Mesendoderm (in vitro differentiated cells): ENCODE measurements at regions not wholly inside any gene's neighbourhood (a gene's known extent, or its start where the extent isn't known, plus 50 kb on each side); places are given as distances from the start of the nearest gene placed in this dataset.

Experiments used
- DNase-seq: peaks from one replicate; pipeline ENCODE4 v3.0.0; 2013
- H2AK5ac ChIP-seq: 2 replicates; pipeline ENCODE4 v1.6.1; 2013; ENCODE audit warnings: low read length, inconsistent platforms
- H2BK120ac ChIP-seq: 2 replicates; pipeline ENCODE4 v1.6.1; 2013; ENCODE audit warnings: low read depth, mild to moderate bottlenecking, low read length, moderate library complexity, mixed read lengths
- H2BK15ac ChIP-seq: replicated peaks from 2 replicates; pipeline ENCODE4 v1.6.1; 2013; ENCODE audit warnings: low read depth, mild to moderate bottlenecking, moderate library complexity
- H2BK5ac ChIP-seq: 2 replicates; pipeline ENCODE4 v1.6.1; 2013; ENCODE audit warnings: low read length, inconsistent platforms
- H3K18ac ChIP-seq: 2 replicates; pipeline ENCODE4 v1.6.1; 2013; ENCODE audit warnings: mild to moderate bottlenecking, low read length, mixed read lengths
- H3K23ac ChIP-seq: one replicate; pipeline ENCODE4 v1.6.1; 2013; ENCODE audit warnings: low read length
- H3K27ac ChIP-seq: 2 replicates; pipeline ENCODE4 v1.5.1; 2013; ENCODE audit warnings: low read depth, mild to moderate bottlenecking, inconsistent platforms, low read length, moderate library complexity
- H3K27me3 ChIP-seq: 2 replicates; pipeline ENCODE4 v1.6.1; 2013; ENCODE audit warnings: low read length, control low read depth, mild to moderate bottlenecking, inconsistent platforms; ENCODE audit not compliant: insufficient read depth, poor library complexity
- H3K36me3 ChIP-seq: 2 replicates; pipeline ENCODE4 v1.6.1; 2013; ENCODE audit warnings: low read length, inconsistent platforms; ENCODE audit not compliant: control insufficient read depth, insufficient read depth
- H3K4ac ChIP-seq: one replicate; pipeline ENCODE4 v1.6.1; 2013; ENCODE audit warnings: low read depth, mild to moderate bottlenecking, low read length, moderate library complexity
- H3K4me1 ChIP-seq: 2 replicates; pipeline ENCODE4 v1.6.1; 2013; ENCODE audit warnings: low read depth, low read length, inconsistent platforms; ENCODE audit not compliant: control insufficient read depth
- H3K4me2 ChIP-seq: 2 replicates; pipeline ENCODE4 v1.6.1; 2013; ENCODE audit warnings: low read length
- H3K4me3 ChIP-seq: 2 replicates; pipeline ENCODE4 v1.5.1; 2013; ENCODE audit warnings: mild to moderate bottlenecking, low read length
- H3K56ac ChIP-seq: one replicate; pipeline ENCODE4 v1.6.1; 2013; ENCODE audit warnings: low read length
- H3K79me1 ChIP-seq: 2 replicates; pipeline ENCODE4 v1.6.1; 2013; ENCODE audit warnings: low read length, inconsistent platforms
- H3K79me2 ChIP-seq: 2 replicates; pipeline ENCODE4 v1.6.1; 2013; ENCODE audit warnings: mild to moderate bottlenecking, low read length; ENCODE audit not compliant: control insufficient read depth, insufficient read depth
- H3K9ac ChIP-seq: 2 replicates; pipeline ENCODE4 v1.6.1; 2013; ENCODE audit warnings: low read length, inconsistent platforms
- H4K5ac ChIP-seq: one replicate; pipeline ENCODE4 v1.6.1; 2013; ENCODE audit warnings: low read length
- H4K8ac ChIP-seq: one replicate; pipeline ENCODE4 v1.6.1; 2013; ENCODE audit warnings: low read depth, mild to moderate bottlenecking, control low read depth, low read length, moderate library complexity
- WGBS: extraction: QIAGEN DNeasy Blood & Tissue Kit; methylation state at CpG from one replicate; pipeline ENCODE4 v1.1.7; 2013; ENCODE audit warnings: low lambda C conversion rate, missing lambda C conversion rate; ENCODE audit not compliant: insufficient coverage; ENCODE audit errors: extremely low coverage; 5-methylcytosine and 5-hydroxymethylcytosine counted together

DNA sequence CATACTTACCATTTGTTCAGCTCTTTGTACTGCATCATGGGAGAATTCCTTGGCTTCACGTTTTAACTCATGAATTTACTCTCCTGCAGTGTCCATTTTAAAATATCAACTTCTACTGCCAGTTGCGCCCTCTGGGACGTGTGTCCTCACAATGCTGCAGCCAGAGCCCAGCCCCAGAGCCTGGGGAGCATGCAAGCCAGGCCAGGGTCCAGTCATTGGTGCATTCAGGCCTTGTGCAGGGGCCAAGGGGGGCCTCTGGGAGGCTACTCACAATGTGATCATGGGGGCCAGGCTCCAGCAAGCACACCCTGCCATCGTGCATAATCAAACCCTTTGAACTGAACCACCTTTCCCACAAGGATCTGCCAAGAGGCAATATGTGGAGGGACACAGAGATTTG lies 105.6 kb upstream of the CCDC112 start:
- no CpG with 5 or more reads among the region's 4 CpGs for WGBS
- Histone ChIP-seq H3K4me1 (no peaks in the 10 kb centered on the region), H3K79me2 (no peaks in the 10 kb centered on the region), H3K27me3 (no peaks in the 10 kb centered on the region), H2BK120ac (no peak overlapping the region), H4K5ac (no peak overlapping the region), H3K18ac (no peak overlapping the region), H3K23ac (no peak overlapping the region), H2BK15ac (no peak overlapping the region), H3K4ac (no peak overlapping the region), H3K4me2 (no peak overlapping the region), H3K56ac (no peak overlapping the region), H3K4me3 (no peak overlapping the region), H3K79me1 (no peaks in the 10 kb centered on the region), H2AK5ac (no peak overlapping the region), H3K9ac (no peak overlapping the region), H4K8ac (no peak overlapping the region), H2BK5ac (no peak overlapping the region), H3K27ac (no peak overlapping the region), H3K36me3 (no peaks in the 10 kb centered on the region)
- no peak for DNase-seq

DNA sequence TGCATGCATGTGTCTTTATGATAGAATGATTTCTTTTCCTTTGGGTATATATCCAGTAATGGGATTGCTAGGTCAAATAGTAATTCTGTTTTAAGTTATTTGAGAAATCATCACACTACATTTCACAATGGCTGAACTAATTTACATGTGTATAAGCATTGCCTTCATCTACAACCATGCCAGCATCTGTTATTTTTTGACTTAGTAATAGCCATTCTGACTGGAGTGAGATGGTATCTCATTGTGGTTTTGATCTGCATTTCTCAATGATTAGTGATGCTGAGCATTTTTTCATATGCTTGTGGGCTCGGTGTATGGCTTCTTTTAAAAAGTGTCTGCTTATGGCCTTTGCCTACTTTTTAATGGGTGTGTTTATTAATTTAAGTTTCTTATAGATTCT lies 102.3 kb upstream of the CCDC112 start:
- no peak overlapping the region for H2BK5ac ChIP-seq
- H2BK15ac ChIP-seq: no peak overlapping the region
- H2AK5ac ChIP-seq: no peak overlapping the region
- H3K18ac ChIP-seq: no peak overlapping the region
- H4K8ac ChIP-seq: no peak overlapping the region
- H3K4me2 ChIP-seq: no peak overlapping the region
- H4K5ac ChIP-seq: no peak overlapping the region
- no peaks in the 10 kb centered on the region for H3K79me1 ChIP-seq
- H2BK120ac ChIP-seq: no peak overlapping the region
- no peaks in the 10 kb centered on the region for H3K4me1 ChIP-seq
- H3K23ac ChIP-seq: no peak overlapping the region
- no peaks in the 10 kb centered on the region for H3K36me3 ChIP-seq
- H3K27ac ChIP-seq: no peak overlapping the region
- H3K79me2 ChIP-seq: no peaks in the 10 kb centered on the region
- WGBS: no CpG with 5 or more reads among the region's 1 CpG
- no peak overlapping the region for H3K4ac ChIP-seq
- DNase-seq: no peak
- H3K27me3 ChIP-seq: no peaks in the 10 kb centered on the region
- no peak overlapping the region for H3K9ac ChIP-seq
- H3K56ac ChIP-seq: no peak overlapping the region
- H3K4me3 ChIP-seq: no peak overlapping the region

DNA sequence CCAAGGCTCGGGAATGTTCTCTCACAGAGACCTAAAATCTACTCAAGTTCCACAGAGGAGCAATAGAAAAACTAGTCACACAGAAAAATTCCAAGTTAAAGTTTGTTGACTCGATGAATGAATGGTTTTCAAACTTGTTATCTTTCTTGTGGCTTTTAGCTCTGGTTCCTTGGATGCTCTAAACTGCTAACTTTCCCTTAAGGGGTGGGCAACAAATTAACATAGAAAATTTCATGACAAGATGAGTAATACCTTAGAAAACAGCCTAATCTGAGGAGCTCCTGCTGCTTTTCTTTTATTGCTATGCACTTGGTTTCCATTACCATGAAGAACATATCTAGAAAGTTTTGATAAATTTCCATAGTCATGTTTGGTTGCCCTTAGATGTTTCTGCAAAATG lies 100.2 kb upstream of the CCDC112 start:
- Histone ChIP-seq H3K27me3 (no peaks in the 10 kb centered on the region), H3K4me2 (no peak overlapping the region), H3K79me2 (no peaks in the 10 kb centered on the region), H3K18ac (no peak overlapping the region), H3K4me1 (no peaks in the 10 kb centered on the region), H4K5ac (no peak overlapping the region), H3K79me1 (no peaks in the 10 kb centered on the region), H2BK5ac (no peak overlapping the region), H3K56ac (no peak overlapping the region), H3K9ac (no peak overlapping the region), H2AK5ac (no peak overlapping the region), H3K4me3 (no peak overlapping the region), H2BK15ac (no peak overlapping the region), H2BK120ac (no peak overlapping the region), H3K36me3 (no peaks in the 10 kb centered on the region), H4K8ac (no peak overlapping the region), H3K27ac (no peak overlapping the region), H3K4ac (no peak overlapping the region), H3K23ac (no peak overlapping the region)
- no CpG with 5 or more reads among the region's 2 CpGs for WGBS
- no peak for DNase-seq

DNA sequence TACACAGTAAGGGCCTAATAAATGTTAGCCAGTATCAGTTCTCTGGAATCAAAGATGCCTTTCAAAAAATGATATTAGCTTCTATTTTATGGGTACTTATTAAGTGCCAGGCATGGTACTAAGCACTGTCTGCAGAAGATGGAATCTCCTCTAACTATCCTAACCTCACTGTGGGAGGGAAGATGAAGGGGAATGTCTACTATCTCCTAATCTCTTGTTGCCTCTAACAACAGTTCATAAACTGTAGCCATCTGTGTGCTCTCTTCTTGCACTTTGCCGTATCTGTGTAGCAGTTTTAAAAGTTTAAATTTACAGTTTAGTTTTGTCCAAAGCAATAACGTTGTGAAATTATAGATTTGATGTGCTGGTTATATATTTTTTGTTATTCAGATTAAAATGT lies 99.6 kb upstream of the CCDC112 start:
- no peak overlapping the region for H3K4ac ChIP-seq
- H3K27me3 ChIP-seq: no peaks in the 10 kb centered on the region
- no peak overlapping the region for H3K9ac ChIP-seq
- no peaks in the 10 kb centered on the region for H3K79me2 ChIP-seq
- no peak overlapping the region for H3K27ac ChIP-seq
- no peak overlapping the region for H3K4me3 ChIP-seq
- no peaks in the 10 kb centered on the region for H3K36me3 ChIP-seq
- no peak overlapping the region for H2BK5ac ChIP-seq
- DNase-seq: no peak
- no peak overlapping the region for H2BK15ac ChIP-seq
- H4K5ac ChIP-seq: no peak overlapping the region
- H3K4me1 ChIP-seq: no peaks in the 10 kb centered on the region
- no peak overlapping the region for H2BK120ac ChIP-seq
- no peak overlapping the region for H3K18ac ChIP-seq
- no peak overlapping the region for H4K8ac ChIP-seq
- H3K4me2 ChIP-seq: no peak overlapping the region
- no peak overlapping the region for H3K56ac ChIP-seq
- no peak overlapping the region for H3K23ac ChIP-seq
- no peaks in the 10 kb centered on the region for H3K79me1 ChIP-seq
- WGBS: 100% methylated on average over 1 of the region's 2 CpGs
- H2AK5ac ChIP-seq: no peak overlapping the region

DNA sequence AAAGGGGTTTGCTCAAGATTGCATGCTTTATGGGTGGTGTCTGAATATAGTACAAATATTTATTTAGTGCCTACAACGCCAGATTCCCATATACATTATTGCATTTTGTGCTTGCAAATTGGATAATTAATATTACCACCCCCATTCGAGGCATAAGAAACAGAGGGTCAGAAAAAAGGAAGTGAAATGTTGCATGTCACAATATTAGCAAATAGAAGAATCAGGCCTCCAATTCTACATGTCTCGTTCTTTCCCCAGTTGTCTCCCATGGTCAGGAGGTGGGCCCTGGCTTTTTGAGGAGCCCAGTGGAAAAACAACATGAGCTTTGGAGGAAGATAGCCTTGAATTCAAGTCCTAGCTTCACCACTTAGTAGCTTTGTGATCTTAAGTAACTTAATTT lies 98.1 kb upstream of the CCDC112 start:
- Histone ChIP-seq H3K27ac (no peak overlapping the region), H2BK5ac (no peak overlapping the region), H3K4me2 (no peak overlapping the region), H3K56ac (no peak overlapping the region), H4K5ac (no peak overlapping the region), H3K4ac (no peak overlapping the region), H3K79me1 (no peaks in the 10 kb centered on the region), H3K9ac (no peak overlapping the region), H3K27me3 (no peaks in the 10 kb centered on the region), H4K8ac (no peak overlapping the region), H3K23ac (no peak overlapping the region), H2AK5ac (no peak overlapping the region), H3K4me1 (no peaks in the 10 kb centered on the region), H2BK120ac (no peak overlapping the region), H3K36me3 (no peaks in the 10 kb centered on the region), H3K79me2 (no peaks in the 10 kb centered on the region), H3K18ac (no peak overlapping the region), H3K4me3 (no peak overlapping the region), H2BK15ac (no peak overlapping the region)
- WGBS: no CpG with 5 or more reads among the region's 3 CpGs
- no peak for DNase-seq

DNA sequence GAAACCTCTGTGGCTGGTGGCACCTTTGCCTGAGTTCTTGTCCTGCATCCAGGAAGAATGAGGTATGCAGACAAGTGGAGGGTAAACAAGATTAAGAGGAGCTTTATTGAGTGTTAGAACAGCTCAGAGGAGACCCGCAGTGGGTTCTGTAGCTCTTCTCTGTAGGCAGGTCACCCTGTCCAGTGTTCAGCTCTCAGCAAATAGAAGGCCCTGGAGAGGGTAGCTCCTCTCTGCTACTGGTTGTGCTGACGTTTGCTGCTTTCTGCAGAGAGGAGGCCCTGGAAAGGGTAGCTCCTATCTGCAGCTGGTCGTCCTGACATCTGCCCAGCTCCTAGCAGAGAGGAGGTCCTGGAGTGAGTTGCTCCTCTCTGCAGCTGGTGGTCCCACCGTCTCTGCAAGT lies 96.8 kb upstream of the CCDC112 start:
- Histone ChIP-seq H3K4me3 (no peak overlapping the region), H3K4me1 (no peaks in the 10 kb centered on the region), H2BK5ac (no peak overlapping the region), H3K27me3 (no peaks in the 10 kb centered on the region), H2AK5ac (no peak overlapping the region), H3K4ac (no peak overlapping the region), H3K9ac (no peak overlapping the region), H2BK15ac (no peak overlapping the region), H3K23ac (no peak overlapping the region), H4K5ac (no peak overlapping the region), H3K27ac (no peak overlapping the region), H4K8ac (no peak overlapping the region), H3K4me2 (no peak overlapping the region), H3K56ac (no peak overlapping the region), H3K36me3 (no peaks in the 10 kb centered on the region), H3K79me1 (no peaks in the 10 kb centered on the region), H3K18ac (no peak overlapping the region), H2BK120ac (no peak overlapping the region), H3K79me2 (no peaks in the 10 kb centered on the region)
- no peak for DNase-seq
- WGBS: no CpG with 5 or more reads among the region's 4 CpGs
